GM11168 (cell line): ENCODE measurements at regions not wholly inside any gene's neighbourhood (a gene's known extent, or its start where the extent isn't known, plus 50 kb on each side); places are given as distances from the start of the nearest gene placed in this dataset.
"Not testable (repeated sequence)": the region's sequence is repeated elsewhere in the genome, so short reads cannot be mapped to it uniquely, and the experiment has no call there.

Experiments
- in situ Hi-C: fragments of 300-500 bp; cut with MboI; formaldehyde crosslinking; loops from one replicate; pipeline ENCODE4 v1.12.0; 2022; ENCODE audit warnings: low sequenced_read_pairs; ENCODE audit not compliant: unreplicated experiment

DNA sequence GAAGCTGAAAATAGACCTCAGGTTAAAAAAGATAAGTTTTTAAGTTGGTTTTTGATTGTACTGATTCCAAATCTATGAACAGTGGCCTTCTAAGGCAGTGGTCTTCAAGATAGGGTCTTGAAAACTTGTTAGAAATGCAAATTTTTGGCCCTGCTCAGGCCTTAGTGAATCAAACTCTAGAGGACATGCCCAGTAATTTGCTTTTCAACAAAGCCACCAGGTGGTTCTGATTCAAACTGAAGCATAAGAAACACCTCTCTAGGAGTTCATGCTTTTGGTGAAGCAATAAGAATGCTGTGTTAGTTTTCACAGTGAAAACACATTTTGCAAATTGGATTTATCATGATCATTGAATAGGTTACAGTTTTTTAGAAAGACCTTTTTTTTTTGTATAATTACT, 1849.4 kb upstream of the AGA start:
- in situ Hi-C loops = no loop called here

DNA sequence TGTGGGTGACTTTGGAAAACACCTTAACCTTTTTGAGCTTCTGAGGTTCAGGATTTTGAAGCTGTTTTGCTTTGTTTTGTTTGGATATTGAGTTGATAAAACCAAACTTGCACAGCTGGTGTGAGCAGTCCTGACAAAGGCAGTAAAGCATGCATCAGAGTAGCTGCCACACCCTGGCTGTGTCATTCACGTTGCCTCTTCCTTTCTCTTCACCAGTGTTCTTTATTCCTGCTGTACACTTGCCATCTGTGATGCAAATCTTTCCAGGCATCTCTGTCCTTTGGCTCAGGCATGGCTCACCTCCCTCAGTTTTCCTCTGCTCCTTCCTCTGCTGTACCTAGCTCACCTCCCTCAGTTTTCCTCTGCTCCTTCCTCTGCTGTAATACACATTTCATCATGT, 1850.2 kb upstream of the AGA start:
- in situ Hi-C loops = no loop called here

DNA sequence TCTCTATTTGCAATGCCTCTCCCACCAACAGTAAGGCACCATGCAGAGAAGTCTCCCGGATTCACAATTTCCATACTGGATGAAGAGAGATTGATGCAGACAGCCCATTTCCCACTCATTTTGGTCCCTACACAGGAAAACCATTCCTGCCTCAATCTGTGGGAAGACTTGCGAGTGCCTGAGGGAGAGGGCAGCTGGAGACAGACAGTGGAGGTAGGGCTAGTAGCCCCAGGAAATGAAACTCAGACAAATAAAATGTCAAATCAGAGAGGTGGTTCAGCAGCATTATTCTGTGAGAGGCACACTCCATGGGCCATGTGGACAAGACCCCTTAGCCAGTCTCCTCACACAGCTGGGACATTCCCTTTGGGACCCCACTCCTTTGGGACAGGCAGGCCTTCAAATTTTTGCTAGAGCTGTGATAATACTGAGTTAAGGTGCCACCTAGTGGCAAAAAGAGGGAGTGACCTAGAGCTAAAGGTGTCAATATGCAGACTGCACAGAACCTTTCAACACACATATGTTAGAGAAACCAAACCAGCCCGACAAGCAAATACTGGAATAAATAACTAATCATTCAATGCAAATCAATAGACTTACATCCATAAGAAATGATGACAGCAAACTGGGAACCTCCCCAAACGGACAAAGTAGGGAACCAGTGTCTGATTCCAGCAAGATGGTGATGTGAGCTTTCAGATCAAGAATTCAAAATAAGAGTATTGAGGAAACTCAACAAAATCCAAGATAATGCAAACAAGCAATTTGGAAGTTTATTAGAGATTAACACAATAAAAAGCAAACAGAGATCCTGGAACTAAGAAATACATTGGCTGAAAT, 1865.3 kb upstream of the AGA start:
- in situ Hi-C loops = no loop called here

DNA sequence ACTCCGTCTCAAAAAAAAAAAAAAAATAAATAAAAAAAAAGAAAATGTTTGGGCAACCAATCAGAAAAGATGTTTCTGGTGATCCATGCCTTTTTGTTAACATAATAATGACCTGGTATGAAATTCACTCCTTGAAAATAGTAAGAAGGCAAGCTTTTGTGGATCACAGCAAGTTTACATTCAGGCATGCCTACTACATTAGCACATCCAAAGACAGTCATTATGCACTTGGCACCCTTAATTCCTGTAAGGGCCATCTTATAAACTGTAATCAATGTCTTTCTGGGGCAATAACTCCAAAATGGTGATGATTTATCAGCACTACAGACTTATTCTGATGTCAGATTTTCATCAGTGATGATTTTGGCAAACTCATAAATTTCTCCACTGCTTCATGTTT, 1871.6 kb upstream of the AGA start:
- in situ Hi-C loops = no loop called here

DNA sequence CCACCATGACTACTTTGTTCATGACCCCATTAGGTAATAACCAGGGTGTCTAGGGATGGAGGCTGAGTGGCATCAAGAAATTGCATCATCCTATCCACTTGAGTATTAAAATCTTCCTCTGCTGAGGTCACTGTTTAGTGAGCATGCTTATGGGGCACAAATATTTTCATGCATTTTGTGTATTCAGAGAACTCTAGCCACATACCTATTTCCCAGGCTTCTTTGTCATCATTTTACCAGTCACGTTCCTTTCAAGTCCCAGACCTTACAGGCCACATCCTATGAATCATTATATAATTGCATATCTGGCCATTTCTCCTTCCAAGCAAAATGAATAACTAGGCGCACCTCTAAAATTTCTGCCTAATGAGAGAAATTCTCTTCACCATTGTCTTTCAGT, 1882.9 kb upstream of the AGA start:
- in situ Hi-C loops = no loop called here

DNA sequence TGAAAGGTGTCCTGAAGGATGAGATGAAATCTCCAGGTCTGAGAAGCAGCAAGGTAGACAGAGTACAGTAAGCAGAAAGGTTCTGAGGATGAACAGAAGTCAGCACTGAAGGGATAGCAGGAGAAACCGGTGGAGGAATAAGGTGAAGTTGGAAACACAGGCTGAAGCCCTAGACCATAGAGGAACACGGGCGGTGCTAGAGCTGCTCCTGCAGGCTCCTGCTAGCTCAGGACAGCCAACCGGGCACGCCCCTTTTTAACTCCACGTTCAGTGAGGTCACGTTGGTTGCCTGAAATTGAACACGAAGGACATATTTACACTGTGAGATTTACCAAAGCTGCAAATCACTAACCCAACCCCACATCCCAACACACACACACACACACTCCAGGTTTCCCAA, 1886.4 kb upstream of the AGA start:
- in situ Hi-C loops = no loop called here

DNA sequence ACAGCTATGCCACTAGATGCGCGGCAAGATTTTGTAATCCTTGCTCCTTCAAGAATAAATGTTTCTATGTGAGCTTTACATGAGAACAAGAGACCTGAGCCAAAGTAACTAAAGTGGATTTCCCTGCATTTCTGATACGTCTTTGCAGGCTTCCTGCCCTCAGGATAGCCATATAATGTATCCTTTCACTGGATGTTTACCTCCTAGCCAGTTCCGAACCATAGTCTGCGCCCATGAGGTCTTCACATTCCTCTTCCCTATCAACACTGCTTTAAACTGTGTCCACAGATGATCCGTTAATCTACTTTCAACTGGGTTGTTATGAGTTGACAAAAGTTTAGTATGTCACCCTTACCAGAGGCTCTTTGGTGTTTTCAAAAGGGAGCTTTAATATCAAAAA, 1889.1 kb upstream of the AGA start:
- in situ Hi-C loops = no loop called here

DNA sequence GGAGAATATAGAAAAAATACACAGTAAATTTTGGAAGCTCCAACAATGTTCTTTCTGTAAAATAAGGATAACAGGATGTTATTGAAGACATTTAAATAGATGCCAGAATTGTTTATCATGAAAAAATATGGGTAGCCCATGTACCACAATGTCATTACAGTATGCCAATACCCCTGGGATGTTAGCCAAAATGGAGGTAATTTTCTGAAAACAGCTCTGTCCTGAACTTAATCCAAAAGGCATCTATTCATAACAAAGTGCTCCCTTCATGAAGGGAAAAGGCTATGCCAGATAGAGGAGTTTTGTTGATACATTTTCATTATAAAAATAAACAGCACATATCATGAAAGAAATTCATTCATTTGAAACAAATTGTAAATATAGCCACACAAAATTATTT, 1902.6 kb upstream of the AGA start:
- in situ Hi-C loops = no loop called here

DNA sequence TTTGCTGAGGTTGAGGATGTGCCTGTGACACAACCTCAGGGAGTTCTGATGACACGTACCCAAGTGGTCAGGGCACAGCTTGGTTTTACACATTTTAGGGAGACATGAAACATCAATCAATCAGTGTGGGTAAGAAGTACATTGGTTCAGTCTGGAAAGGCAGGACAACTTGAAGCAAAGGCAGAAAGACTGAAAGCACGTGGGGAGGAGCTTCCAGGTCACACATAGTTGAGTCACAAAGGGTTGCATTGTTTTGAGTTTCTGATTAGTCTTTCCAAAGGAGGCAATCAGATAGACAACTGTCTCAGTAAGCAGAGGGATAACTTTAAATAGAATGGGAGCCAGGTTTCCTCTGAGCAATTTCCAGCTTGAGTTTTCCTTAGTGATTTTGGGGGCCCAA, 1910.0 kb upstream of the AGA start:
- in situ Hi-C loops = no loop called here

DNA sequence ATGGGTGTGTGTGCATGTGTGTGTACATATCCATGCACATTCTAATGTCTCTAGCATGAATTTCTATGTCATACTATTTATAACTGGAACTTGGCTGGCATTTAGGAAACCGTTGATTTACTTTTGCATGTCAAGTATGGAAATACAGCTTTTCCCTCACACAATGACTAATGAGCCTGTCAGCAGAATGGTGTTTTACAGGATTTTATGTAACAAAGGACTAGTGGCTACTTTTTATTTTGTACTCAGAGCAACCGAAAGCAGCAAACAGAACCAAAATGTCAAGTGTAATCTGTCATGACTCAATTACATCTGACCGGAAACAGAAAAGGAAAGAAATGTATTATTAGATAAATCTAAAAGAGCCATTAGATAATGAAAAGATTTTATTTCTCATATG, 1911.5 kb upstream of the AGA start:
- in situ Hi-C loops = no loop called here

DNA sequence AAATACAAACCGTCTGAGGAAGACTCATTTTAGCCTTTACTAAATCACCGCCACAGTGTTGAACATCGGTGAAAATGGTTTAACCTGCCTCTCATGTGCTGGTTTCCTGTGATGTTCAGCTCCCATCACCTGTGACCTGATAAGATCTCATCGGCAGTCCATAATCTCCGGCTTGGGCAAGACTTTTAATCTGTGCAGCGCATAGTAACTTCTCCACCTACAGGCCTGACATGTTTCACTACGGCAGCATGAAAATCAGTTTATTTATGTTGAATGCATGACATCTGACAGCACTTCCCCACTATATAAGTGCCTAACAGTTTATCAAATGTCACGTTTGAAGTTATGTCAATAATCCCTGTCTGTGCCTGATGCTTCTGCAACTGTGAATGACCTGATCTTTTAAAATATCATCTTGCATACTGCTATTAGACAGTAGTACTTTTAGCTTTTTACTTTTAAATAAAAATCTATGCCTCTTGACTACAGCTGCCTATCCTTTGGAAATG, 1919.8 kb upstream of the AGA start:
- in situ Hi-C loops = no loop called here

DNA sequence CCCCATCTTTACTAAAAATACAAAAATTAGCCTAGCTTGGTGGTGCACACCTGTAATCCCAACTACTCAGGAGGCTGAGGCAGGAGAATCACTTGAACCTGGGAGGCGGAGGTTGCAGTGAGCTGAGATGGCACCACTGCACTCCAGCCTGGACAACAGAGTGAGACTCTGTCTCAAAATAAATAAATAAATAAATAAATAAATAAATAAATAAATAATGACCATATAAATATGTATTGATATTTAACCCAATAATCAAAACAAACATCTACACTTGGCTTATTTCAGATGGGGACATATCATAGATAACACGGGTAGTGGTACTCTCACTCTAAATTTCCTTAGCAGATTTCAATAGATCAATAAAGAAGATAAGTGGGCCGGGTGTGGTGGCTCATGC, 1923.7 kb upstream of the AGA start:
- in situ Hi-C loops = not testable (repeated sequence)

DNA sequence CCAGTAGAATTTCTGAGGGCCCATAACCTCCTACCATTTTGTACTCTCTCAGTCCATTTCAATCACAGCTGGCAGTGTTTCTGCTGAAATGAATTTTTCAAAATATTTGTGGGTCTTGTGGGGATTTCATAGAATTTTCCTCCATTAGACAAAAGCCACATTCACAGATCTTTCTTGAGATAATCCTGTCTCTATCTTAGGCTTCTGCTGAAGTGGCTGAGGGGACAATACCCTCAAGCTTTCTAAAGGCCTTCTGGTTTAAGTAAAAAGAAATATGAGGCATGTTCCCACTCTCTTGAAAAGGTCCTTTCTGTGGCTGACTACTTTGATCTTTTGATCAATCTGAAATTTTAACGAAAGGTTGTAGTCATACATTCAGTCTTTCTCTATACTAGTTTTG, 1930.0 kb upstream of the AGA start:
- in situ Hi-C loops = no loop called here

DNA sequence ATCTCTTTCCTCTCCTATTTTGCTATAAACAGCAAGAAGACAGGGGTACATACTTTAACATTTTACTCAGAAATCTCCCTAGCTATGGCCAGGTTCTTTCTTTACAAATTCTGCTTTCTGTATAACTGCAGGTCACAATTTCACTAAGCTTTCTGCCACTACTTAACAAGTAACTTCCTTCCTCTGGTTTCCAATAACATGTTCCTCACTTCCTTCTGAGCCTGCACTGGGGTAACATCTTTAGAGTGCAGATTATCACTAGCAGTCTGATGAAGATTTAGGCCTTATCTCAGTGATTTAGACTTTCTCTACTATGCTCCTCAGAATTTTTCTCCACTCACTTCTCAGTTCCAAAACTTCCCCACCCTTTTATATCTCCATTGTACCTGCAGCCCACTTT, 1930.5 kb upstream of the AGA start:
- in situ Hi-C loops = no loop called here

DNA sequence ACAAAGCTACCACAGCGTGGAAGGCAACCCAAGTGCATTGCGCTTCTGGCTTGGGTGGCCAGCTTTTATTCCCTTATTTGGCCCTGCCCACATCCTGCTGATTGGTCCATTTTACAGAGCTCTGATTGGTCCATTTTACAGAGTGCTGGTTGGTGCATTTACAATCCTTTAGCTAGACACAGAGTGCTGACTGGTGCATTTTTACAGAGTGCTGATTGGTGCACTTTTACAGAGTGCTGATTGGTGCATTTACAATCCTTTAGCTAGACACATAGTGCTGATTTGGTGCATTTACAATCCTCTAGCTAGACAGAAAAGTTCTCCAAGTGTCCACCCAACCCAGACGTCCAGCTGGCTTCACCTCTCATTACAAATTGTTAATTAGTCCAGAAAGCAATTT, 1936.6 kb upstream of the AGA start:
- in situ Hi-C loops = not testable (repeated sequence)

DNA sequence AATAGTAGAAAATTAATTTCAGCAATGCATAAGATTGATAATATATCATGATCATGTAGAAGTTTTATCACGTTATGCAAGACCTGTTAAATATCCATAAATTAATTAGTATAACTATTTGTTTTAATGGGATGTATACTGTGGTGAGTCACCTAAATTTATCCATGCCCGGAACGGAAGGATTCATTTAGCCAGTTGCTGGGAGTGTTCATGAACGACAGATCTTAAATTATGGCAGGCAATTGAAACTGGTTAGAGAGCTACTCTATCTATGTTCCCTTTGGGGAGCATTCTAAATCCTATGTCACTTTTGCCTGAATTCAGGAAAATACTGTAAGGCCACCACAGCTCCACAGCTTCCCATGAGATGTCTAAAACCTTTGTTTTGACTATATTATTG, 1950.5 kb upstream of the AGA start:
- in situ Hi-C loops = no loop called here

DNA sequence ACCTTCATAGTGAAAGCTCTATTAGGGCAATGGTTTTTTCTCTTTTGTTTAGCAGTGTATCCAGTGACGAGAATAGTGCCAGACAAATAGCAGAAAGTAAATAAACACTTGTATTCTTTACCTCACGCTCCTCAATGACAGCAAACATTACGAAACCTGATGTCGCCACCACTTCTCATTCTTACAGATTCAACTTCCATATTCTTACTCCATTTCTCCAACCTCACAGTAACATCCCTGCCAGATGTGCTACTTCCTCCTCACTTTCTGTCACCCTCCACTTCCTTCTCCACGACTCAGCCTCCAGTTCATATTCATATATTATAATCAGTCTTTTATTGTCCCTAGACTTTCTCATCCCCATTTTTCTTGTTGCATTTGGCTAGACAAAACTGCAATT, 1956.2 kb upstream of the AGA start:
- in situ Hi-C loops = no loop called here

DNA sequence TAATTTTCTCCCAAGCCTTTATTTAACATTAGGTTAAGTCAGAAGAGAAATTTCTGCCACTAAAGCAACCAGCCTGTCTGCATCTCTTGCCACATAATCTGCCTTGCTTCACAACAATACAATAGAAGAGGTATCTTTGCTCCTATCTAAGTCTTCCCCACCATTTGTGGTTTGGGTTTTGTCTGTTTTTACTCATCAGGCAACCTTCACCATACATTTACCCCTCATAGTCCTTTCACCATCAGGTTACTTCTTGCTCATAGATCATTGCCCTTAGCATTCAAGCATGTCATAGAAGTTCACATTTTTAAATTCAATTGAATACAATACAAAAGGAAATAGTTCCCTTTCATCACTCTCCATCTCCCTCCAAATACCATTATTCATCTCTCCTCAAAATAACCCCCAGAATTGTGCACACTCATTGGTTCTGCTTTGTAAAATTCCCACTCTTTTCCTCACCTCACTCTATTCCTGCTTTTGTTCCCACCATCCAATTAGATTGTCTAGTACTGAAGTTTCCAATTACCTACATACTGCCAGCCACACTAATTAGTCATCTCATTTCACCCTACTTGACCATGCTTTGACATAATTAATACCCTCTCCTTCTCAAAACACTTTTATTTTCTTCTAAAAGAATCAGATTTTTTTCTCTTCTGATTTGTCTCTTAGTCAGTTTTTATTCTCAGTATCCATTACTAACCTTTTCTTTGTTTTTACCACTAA, 1957.0 kb upstream of the AGA start:
- in situ Hi-C loops = no loop called here

DNA sequence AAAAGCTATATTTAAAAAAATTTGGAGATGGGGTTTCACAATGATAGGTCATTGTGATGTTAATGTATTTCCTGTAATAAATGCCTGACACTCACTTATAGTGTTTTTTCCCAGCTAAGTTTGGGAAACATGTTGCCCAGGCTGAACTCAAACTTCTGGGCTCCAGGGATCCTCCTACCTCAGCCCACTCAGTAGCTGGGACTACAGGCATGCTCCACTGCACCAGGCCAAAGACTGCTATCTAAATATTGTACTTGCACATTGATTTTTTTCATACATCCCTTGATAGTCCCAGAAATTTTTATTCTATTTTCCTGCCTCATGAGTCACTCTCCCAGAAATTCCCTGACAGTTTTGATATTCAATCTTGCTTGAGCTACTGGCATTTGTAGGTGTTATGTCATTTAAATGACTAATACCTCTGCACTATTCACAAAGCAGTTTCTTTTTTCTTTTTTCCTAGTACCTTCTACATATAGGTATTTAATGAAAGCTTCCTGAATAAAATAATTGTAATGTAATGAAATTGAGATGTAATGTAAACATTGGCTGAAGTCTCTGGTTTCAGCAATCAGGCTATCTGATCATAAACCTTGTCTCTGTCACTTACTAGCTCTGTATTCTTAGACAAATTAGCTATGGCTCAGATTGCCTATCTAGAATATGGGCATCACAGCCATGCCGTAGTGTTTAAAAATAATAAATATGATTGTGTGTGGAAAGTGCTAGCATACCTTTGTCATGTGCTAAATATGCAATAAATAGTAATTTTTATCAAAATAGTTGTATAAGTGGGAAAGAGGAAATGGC, 1973.0 kb upstream of the AGA start:
- in situ Hi-C loops = no loop called here

DNA sequence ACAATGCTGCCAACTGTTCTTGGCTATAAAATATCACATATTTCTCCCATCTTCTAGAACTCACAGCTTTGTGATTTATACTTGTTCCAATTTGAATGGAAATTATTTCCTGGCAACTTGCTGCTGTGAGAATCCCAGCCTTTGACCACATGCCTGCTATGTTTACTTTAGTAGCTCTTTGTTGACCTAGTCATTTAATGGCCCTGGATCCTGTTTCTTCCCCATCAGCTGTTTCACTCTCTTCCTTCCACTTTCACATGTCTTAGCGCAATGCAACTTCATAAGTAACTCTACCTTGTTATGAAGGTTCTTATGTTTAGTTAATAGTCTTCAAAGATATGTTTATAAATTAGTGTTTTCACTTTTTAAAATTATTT, 1973.6 kb upstream of the AGA start:
- in situ Hi-C loops = no loop called here

DNA sequence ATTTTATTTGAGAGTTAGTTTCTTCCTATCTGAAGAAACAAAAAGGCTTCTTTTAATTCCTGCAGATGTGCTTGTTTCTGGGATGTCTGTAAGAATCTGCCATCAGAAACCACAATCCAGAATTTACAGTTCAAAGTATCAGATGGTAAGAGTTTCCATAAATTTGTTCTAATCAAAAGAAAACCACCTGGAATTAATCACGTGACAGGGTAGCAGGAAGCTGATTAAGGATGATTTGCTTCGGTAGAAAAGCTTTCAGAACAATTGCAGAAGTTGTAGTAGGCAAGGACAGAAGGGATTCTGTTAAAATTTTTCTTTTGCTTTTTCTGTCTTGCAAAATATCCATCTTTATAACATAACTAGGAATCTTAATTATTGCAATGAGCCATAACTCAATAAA, 1975.1 kb upstream of the AGA start:
- in situ Hi-C loops = no loop called here
